GM21390 (cell line): ENCODE measurements at regions not wholly inside any gene's neighbourhood (a gene's known extent, or its start where the extent isn't known, plus 50 kb on each side); places are given as distances from the start of the nearest gene placed in this dataset.
A peak's percentile ranks its signal among the peaks of the same experiment; 100 is the strongest.
"Not testable (repeated sequence)": the region's sequence is repeated elsewhere in the genome, so short reads cannot be mapped to it uniquely, and the experiment has no call there.

ENCODE experiments used
- ATAC-seq: cut with Tn5 transposase; IDR thresholded peaks from one replicate; pipeline ENCODE4 v1.9.1; 2021; ENCODE audit not compliant: unreplicated experiment

- not testable (repeated sequence) for ATAC-seq
Observed at GRCh38 chr9:22508354-22508753, 61.7 kb downstream of the DMRTA1 start.

DNA sequence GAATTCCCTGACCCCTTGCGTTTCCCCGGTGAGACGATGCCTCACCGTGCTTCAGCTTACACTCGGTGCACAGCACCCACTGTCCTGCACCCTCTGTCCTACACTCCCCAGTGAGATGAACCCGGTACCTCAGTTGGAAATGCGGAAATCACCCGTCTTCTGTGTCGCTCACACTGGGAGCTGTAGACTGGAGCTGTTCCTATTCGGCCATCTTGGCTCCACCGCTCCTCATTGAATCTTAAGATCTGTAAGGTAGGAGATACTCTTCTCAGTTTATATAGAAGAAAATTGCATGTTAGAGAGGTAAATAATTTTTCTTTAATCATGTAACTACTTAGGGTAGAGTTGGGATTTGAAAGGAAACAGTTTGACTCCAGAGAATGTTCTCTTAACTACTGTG is 62.2 kb downstream of the DMRTA1 start:
- ATAC-seq: no peak

GRCh38 chr9:22512495-22512894 is 65.9 kb downstream of the DMRTA1 start:
- peak; percentile 60 for ATAC-seq

- no peak for ATAC-seq
Observed at GRCh38 chr9:22514871-22515270, 68.2 kb downstream of the DMRTA1 start.

DNA sequence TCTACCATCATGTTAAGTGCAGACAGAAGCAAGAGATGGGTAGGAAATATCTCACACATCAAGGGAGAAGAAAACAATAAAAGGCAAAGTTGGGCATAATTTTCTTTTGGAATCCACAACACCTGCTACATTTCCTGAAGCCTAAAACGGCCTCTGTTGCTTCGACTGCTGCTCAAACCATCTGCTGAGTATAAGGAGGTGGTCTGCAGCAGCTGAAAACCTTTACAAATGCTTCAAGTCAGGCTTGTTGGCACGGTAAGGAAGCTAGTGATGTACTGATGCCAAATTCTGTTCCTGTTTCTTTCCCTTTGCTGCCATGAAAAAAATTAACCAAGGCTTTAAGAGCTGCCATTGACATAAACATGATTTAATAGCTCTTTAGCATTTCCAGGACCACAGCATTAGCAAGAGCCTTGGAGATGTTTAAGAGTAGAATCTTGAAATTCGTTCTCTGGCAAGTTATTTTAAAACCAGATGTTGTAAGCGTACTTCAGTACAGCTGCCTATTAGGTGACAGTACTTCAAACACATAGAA is 75.6 kb downstream of the DMRTA1 start:
- no peak for ATAC-seq

GRCh38 chr9:22528485-22528884 is 81.9 kb downstream of the DMRTA1 start:
- ATAC-seq: no peak

- ATAC-seq: no peak
Observed at GRCh38 chr9:22529426-22530199, 83.0 kb downstream of the DMRTA1 start.

- no peak for ATAC-seq
Observed at GRCh38 chr9:22535780-22536179, 89.2 kb downstream of the DMRTA1 start.

- ATAC-seq: no peak
Observed at GRCh38 chr9:22537721-22538120, 91.1 kb downstream of the DMRTA1 start.

DNA sequence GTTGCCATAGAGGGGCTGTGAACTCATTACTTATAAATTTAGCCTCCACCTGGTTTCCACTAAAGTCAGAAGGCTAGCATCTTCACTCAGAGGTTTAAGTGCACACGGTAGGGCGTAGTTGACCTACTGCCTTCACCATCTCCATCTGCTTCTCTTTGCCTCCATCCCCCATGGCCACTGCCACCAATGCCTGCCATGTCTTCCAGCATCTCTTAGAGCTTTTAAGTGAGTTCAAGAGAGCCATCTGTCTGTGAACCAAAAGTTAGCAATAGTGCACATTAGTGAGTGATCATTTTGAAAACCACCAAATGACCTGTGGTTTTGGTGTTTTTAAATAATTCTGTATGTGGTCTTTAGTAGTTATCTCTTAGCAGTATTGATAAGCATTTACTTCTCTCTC is 102.0 kb downstream of the DMRTA1 start:
- ATAC-seq: no peak

GRCh38 chr9:22574740-22575139 is 128.1 kb downstream of the DMRTA1 start:
- no peak for ATAC-seq

- ATAC-seq: no peak
Observed at GRCh38 chr9:22580788-22581187, 134.2 kb downstream of the DMRTA1 start.

- ATAC-seq: no peak
Observed at GRCh38 chr9:22582221-22582620, 135.6 kb downstream of the DMRTA1 start.

DNA sequence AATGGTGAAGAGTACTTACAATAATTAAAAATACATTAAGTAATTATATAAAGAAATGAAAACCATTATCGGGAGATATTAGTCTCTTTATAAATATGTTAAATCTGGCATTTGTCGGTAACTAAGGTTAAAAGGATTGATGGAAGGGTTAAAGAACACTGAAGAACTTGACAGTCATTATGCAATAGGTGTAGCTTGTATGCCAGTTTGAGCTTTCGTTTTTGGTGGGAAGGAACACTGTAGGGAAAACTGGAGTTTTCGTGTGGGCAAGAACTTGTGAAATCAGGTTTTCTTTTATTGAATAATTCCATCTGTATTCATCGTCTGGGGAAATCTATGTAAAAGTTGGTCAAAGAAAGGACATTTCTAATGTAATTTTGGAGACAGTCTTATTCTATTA is 142.3 kb downstream of the DMRTA1 start:
- ATAC-seq: no peak

DNA sequence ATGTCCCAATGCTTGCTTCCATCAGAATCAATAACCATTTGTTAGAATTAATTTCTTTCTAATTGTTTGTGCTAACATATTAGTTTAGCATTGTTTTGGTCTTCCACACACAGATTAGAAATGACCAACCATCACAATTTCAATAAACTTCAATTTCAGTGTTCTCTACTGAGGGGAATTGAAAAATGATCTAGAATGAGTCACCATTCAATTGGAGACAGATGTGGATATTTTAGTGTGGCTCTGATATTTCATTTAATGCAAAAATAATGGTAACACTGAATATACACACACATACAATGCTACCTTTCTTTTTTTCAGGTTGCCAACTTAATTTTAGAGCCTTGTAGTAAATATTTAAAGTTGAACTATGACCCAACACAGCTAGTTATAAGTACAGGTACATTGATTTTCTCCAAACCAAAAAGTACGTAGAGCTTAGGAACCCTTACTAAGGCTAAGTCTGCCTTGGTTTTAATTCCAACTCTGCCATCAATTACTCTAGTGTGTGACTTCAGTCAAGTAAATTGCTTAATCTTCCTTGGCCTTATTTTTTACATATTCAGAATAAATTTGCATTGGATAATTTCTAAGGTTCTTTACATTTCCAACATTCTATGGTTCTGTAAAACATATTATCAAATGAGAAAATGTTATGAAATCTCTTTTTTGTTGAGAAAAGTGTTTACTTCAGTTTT is 143.9 kb downstream of the DMRTA1 start:
- ATAC-seq: no peak

- ATAC-seq: no peak
Observed at GRCh38 chr9:22595805-22596204, 149.2 kb downstream of the DMRTA1 start.

DNA sequence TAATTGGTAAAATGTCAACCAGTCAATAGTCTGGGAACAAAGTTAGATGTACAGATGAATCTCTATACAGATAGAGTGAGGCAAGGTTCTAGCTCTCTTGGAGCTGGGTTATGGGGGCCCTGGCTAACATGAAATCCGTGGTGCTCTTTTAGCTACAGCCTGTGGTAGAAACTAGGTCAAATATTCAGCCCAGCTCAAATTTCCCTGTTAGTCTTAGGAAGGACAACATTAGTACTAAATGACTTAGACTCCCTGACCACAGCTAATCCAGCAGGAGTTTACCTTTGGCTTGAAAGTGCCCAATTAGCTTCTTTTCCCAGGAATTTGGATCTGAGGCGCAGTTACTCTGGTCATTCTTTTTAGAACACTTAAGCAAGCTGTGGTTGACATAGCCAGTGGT is 170.5 kb downstream of the DMRTA1 start:
- ATAC-seq: no peak

DNA sequence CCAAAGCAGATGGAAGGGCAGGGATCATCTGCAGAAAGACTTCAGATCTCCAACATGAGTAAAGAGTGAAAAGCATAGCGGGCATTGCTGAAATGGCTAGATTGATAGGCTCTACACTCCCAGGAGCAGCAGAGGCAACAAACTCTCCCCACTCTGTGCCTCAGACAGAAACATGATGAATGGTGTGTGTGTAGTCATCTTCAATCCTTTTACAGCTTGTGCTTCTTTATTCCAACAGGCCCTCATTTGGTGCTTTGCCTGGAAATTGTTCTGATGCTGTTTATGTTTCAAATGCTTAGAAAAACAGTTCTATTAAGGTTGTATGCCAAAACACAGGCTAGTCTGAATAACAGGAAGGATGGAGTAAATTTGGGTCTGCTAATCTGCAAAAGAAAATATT is 176.2 kb downstream of the DMRTA1 start:
- no peak for ATAC-seq

GRCh38 chr9:22623236-22623635 is 176.6 kb downstream of the DMRTA1 start:
- ATAC-seq: no peak

DNA sequence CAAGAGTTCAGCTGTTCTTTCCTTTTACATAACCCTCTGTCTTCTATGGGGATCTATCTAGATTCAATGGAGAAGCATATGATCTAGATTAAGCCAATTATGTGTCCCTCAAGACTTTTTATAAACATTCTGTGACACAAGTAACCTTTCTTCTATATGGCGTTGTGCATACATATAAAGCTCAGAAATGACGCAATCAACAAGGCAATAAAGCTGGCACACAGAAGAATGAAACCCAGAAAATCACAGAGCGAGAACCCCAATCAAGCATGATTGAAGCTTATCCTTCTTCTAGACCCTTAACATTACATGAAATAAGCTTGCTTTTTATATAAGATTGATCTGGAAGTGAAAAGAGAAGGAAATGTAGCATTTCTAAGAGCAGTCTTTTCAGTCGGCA is 178.9 kb downstream of the DMRTA1 start:
- no peak for ATAC-seq

DNA sequence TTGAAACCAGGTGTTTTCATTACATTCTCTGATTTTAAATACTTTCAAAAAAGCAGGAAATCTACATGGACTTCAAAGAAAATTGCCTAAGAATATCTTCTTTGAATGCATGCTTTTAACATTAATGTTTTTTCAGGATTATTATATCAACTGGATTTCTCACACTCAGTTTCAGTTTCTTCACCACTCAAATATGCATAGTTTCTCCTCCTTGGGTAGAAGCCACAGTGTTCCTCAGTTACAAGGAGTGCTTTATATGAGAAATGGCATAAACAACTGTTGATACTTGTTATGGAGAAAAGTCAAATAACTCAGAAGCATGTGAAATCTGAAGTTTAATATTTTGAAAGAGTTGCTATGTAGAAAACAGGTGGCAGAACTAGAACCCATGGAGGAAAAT is 196.9 kb downstream of the DMRTA1 start:
- ATAC-seq: no peak

- ATAC-seq: no peak
Observed at GRCh38 chr9:22645893-22646292, 199.3 kb downstream of the DMRTA1 start.
